ENCODE measurements at regions not wholly inside any gene's neighbourhood (a gene's known extent, or its start where the extent isn't known, plus 50 kb on each side); places are given as distances from the start of the nearest gene placed in this dataset.

DNA sequence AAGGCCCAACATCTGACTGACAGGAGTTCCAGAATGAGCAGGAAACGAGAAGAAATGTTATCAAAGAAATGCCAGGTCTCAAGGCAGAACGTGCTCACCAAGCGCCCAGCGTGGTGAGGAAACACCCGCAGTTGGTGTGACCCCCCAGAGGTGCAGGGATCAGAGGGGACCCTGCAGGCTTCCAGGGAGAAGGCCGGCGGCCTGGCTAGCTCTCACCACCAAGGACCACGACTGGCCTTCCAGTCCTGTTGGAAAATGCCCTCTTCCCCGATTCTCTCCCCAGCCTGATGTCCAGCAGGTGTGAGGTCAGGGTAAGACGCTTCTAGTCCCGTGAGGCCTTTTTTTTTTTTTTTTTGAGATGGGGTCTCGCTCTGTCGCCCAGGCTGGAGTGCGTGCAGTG lies 189.1 kb downstream of the IGLL1 start:
- TF ChIP-seq, protein P1, sequence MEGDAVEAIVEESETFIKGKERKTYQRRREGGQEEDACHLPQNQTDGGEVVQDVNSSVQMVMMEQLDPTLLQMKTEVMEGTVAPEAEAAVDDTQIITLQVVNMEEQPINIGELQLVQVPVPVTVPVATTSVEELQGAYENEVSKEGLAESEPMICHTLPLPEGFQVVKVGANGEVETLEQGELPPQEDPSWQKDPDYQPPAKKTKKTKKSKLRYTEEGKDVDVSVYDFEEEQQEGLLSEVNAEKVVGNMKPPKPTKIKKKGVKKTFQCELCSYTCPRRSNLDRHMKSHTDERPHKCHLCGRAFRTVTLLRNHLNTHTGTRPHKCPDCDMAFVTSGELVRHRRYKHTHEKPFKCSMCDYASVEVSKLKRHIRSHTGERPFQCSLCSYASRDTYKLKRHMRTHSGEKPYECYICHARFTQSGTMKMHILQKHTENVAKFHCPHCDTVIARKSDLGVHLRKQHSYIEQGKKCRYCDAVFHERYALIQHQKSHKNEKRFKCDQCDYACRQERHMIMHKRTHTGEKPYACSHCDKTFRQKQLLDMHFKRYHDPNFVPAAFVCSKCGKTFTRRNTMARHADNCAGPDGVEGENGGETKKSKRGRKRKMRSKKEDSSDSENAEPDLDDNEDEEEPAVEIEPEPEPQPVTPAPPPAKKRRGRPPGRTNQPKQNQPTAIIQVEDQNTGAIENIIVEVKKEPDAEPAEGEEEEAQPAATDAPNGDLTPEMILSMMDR (conservative IDR thresholded peaks at IDR 0.05; ENCODE audit: low read length), result no peak
- no peak for TF ChIP-seq EZH2phosphoT487 (IDR thresholded peaks at IDR 0.05; ENCODE audit: borderline replicate concordance, low read depth, low read length)

All from OCI-LY7 (cell line).